DMS 273 (cell line): ENCODE measurements at regions not wholly inside any gene's neighbourhood (a gene's known extent, or its start where the extent isn't known, plus 50 kb on each side); places are given as distances from the start of the nearest gene placed in this dataset.
"Not testable (repeated sequence)": the region's sequence is repeated elsewhere in the genome, so short reads cannot be mapped to it uniquely, and the experiment has no call there.

Source experiments
- DNase-seq: peaks from one replicate; lab custom pipeline; 2025; ENCODE audit not compliant: unreplicated experiment; lab: John Stamatoyannopoulos, UW

DNA sequence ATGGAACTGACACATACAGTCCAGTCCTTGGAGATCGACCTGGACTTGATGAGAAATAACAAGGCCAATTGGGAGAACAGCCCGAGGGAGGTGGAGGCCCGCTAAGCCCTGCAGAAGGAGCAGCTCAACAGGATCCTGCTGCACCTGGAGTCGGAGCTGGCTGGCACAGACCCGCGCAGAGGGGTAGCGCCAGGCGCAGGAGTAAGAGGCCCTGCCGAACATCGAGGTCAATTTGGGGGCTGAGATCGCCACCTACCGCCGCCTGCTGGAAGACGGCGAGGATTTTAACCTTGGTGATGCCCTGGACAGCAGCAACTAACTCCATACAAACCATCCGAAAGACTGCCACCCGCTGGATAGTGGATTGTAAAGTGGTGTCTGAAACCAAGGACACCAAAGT is 1610.1 kb upstream of the ACO1 start:
- no peak for DNase-seq

DNA sequence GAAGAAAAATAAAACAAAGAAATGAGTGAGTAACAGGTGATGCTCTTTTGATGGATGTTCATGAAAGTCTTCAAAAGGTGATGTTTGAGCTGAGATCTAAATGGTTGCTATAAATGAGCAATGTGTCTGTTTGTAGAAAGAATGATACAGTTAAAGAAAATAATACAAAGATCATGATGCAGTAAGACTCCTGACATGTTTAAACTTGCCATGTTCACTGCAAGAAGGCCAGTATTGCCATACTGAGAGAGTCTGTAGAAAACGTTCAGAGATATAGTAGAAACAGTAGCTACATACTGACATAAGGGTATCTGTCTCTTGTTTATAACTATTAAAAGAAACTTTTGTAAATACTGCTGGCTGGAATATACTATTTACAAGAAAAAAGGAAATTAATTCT is 1609.2 kb upstream of the ACO1 start:
- no peak for DNase-seq

DNA sequence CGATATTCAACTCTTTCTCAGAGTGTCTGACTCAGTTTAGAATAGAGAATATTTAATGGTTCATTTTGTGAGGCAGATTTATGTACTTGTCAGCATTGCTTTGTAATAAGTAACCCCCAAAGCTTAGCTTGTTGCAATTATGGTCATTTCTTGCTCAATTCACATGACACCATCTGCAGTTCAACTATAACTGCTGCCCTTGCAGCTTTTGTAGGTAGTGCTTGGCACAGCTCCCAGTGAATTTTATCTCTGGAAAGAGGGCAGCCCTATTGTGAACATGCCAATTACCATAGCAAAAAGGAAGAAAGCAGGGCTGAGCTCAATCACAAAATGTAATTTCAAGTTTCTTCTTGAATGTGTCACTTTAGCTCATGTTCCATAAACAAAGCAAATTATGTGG is 1587.7 kb upstream of the ACO1 start:
- DNase-seq = peak; percentile 19

DNA sequence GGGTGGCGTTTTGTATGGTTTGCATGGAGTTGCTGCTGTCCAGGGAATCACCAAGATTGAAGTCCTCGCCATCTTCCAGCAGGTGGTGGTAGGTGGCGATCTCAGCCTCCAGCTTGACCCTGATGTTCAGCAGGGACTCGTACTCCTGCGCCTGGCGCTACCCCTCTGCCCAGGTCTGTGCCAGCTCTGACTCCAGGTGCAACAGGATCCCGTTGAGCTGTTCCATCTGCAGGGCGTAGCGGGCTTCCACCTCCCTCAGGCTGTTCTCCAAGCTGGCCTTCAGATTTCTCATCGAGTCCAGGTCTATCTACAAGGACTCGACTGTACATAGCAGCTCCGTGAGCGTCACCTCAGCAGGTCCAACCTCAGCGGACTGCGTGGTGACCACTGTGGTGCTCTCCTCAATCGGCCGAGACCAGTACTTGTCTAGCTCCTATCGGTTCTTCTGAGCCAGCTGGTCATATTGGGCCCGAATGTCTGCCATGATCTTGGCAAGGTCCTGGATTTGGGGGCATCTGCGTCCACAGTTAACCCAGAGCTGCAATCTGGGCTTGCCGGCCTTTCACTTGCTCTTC is 1584.8 kb upstream of the ACO1 start:
- DNase-seq = no peak

DNA sequence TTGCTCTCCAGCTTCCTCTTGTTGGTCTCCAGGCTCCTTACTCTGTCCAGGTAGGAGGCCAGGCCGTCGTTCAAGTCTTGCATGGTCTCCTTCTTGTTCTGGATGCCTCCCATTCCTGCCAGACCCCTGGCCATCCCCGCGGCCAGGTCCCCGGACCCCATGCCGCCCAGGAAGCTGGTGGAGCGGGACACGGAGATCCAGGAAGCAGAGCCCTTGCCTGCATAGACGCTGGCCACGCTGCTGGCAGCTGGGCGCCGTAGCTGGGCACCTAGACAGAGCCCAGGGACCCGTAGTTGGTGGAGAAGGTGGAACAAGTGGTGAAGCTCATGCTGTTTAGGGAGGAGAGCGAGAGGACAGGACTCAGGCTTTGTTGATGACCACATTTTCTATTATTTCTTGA is 1584.0 kb upstream of the ACO1 start:
- no peak for DNase-seq

DNA sequence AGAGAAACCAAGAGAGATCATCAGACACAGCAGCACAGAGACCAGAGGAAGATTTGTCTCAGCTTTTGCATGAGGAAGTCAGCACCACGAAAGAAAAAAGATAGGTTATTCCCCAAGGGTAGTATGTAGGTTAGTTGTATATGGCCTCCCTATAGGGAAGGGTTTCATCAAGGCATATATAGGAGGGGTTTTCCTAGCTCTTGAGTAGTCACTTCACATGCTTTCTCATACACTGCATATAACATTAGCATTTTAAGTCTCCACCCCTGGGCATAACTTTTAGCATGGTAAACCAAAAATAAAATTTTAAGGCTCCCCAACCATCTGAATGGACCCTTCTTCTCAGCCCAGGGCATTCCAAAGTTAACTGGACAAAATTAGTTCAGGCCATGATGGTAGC is 1571.6 kb upstream of the ACO1 start:
- no peak for DNase-seq

DNA sequence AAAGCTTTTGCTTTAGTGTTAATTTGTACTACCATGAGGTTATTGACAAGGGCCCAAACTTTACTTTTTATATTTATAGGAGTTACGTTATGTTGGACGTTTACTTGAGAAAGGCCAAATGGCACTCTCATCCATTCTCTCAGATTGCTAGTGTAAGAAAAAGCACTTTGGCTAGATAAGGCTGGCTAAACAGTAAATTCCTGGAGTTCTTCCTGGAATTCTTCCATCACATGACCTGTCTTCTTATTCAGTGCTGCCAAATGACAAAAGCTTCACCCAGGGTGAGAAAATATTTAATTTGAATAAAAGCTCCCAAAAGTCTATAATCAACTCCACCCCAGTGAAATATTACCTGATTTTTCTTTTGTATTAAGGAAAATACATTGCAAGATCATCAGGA is 1568.9 kb upstream of the ACO1 start:
- DNase-seq = no peak

DNA sequence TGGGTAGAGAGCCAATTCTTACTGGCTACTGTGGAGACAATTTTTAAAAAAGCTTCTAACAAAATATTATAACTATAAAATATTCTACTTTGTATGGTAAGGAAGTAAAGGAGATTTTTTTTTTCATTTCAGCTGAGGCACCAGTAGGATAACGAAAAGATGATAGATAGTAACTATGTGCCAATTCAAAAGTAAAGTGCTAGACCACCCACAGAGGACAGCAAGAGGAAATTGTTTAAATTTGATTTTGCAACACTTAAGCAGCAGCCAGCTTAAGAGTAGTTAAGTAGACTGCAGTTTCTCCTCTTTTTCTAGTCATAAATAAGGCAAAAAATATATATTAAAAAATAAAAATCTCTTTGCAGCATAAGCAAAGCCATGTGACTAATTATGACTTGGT is 1539.3 kb upstream of the ACO1 start:
- no peak for DNase-seq

DNA sequence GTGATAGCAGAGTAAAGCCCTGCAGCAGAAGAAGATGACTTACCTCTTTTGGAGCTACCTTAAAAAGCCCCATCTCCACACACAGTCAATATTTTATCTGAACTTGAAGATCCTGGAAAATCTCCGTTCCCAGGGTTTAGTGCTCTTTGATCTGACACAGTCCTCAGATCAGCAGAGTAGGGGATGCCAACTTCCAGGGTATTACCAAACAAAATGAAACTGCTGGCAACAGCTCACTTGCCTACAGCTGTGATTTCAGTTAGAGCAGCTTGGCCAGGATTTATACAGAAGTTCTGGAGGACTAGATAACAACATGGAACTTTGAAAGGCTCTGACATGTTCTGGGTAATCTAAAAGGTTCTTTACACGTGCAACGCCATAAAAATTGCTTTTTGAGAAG is 1537.8 kb upstream of the ACO1 start:
- peak; percentile 9 for DNase-seq

DNA sequence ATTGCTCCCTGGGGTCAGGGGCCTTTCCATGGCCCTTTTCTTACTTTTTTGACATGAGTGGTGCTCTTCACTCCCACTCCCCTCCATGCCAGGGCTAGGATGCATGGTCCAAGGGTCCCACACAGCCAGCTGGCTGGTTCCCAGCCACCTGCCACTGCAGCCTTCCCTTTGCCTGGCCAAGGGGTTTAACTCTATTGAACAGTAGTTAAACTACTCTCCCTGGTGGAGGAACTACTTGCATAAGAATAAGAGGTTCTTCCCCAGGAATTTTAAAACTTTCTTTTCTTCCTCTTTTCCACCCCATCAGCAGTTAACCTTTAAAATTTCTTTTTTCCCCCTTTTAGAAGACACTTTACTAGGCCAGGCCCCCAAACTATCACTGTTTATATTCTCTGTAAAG is 1532.8 kb upstream of the ACO1 start:
- DNase-seq = peak; percentile 11

DNA sequence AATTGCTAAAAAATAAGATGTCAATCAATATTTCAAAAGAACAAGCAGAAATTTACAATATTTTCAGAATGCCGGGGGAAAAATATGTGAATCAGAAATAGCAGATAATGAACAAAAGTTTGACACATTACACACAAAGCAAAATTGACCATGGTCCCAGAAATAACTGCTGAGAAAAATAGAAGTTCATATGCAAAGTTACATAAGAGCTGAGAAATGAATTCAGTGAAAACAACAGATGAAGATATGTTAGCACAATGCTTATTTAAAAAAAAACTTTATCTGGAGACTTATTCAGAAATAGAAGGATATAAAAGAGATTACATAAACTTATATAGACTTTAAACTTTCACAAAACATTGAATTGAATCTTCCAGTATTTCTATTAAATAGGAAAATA is 1483.7 kb upstream of the ACO1 start:
- no peak for DNase-seq

DNA sequence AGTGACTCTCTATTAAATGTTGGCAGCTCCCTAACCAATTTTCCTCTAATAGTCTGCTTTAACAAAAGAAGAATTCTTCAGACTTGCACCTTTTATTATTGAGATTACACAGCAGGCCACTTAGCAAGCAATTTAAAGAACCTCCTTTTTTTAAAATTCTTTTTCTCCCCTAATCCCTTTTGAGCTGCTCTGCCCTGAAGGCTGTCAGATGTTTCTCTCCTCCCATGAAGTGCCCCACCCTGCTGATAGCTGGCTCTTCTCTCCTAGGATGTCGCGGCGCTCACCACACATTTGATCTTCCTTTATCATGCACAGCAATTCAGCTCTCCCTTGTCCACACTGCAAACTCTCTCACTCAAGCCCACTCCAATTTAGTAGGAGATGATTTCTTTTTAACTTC is 1471.1 kb upstream of the ACO1 start:
- DNase-seq = no peak

DNA sequence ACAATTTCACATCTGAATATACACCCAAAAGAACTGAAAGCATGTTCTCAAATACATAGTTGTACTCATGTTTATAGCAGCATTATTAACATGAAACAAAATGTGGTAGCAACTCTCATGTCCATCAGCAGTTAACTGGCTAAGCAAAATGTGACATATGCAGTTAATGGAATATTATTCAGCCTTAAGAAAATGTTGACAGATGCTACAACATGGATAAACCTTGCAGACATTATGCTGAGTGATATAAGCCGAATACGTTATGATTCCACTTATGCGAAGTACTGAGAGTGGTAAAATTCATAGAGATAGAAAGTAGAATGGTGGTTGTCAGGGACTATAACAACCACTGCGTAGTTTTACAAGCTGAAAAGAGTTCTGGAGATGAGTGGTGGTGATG is 1469.0 kb upstream of the ACO1 start:
- no peak for DNase-seq

DNA sequence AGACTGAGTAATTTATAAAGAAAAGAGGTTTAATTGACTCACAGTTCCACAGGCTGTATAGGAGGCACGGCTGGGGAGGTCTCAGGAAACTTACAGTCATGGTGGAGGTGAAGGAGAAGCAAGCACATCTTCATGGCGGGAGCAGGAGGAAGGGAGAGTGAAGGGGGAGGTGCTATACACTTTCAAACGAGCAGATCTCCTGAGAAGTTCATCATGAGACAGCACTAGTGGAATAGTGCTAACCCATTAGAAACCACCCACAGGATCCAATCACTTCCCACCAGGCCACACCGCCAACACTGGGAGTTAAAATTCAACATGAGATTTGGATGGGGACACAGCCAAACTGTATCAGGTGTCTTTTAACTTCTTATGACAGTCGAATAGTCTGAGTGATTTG is 1459.3 kb upstream of the ACO1 start:
- no peak for DNase-seq

DNA sequence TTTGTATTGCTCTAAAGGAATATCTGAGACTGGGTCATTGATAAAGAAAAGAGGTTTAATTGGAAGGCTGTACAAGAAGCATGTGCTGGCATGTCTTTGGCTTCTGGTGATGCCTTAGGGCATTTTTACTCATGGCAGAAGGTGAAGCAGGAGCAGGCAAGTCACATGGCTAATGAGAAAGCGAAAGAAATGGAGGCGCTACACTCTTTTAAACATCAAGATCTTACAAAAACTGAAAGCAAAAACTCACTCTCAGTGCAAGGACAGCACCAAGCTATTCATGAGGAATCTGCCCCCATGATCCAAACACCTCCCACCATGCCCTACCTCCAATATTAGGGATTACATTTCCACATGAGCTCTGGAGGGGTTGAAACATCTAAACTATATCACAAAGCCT is 1458.8 kb upstream of the ACO1 start:
- no peak for DNase-seq

DNA sequence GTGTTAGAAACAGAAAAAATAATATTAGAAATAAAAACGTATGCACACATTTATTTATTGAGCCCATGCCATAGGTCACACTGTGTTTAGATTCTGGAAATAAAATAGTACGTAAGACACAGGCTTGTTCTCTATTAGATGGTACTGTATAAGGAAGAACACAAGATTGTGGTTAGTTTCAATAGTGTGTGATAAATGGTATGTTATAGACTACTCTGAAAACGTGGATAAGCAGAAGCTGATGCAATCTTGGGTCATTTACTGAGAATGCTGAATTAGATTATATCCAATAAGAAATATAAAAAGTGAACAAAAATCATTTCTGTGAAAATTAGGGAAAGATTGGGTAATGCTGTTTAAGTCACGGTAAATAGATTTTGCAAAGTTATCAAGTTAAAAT is 1456.4 kb upstream of the ACO1 start:
- DNase-seq = no peak

DNA sequence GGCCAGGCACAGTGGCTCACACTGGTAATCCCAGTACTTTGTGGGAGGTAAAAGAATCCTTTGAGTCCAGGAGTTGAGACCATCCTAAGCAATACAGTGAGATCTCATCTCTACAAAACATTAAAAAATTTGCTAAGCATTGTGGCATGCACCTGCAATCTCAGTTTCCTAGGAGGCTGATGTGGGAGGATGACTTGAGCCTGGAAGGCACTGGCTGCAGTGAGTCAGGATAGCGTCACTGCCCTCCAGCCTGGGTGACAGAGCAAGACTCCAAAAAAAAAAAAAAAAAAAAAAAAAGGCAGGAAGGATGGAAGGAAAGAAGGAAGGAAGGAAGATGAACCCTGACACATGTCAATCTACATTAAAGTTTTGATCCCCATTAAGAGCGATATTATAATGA is 1452.2 kb upstream of the ACO1 start:
- no peak for DNase-seq

DNA sequence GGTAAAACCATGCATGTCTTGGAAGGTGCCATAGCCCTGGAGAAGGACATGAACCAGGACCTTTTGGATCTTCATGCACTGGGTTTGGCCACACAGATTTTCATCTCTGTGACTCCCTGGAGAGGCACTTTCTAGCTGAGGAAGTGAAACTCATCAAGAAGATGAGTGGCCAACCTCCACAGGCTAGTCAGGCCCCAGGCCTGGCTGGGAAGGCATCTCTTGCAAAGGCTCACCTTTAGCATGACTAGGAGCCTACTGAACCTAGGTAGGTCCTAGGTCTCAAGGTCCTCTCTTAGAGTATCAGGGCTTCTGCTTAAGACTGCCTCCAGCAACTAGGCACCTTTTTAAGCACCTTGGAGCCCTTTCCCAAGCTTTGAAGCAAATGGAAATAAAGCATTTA is 1448.7 kb upstream of the ACO1 start:
- no peak for DNase-seq

DNA sequence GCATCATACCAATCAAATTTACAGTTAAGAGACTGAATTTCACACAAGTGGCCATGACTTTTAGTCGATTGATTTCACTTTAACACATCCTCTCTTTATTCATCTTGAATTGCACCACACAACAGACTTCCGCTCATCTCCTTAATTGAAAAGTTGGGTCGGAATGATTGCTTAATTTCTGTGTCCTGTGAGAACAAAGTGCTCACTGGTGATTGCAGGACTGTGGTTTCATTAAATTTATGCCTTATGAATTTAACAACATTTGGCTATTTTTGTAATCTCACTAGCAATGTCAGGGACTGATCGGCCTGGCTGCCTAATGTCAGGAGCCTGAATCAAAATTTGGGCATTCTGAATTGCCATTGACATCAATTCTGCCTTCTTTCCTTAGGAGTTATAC is 1447.3 kb upstream of the ACO1 start:
- DNase-seq = no peak

DNA sequence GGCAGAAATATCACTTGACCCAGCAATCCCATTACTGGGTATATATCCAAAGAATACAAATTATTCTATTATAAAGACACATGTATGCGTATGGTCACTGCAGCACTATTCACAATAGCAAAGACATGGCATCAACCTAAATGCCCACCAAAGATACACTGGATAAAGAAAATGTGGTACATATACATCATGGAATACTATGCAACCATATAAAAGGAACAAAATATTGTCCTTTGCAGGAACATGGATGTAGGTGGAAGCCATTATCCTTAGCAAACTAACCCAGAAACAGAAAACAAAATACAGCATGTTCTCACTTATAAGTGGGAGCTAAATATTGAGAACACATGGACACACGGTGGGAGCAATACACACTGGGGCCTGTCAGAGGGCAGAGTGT is 1441.6 kb upstream of the ACO1 start:
- DNase-seq = not testable (repeated sequence)

DNA sequence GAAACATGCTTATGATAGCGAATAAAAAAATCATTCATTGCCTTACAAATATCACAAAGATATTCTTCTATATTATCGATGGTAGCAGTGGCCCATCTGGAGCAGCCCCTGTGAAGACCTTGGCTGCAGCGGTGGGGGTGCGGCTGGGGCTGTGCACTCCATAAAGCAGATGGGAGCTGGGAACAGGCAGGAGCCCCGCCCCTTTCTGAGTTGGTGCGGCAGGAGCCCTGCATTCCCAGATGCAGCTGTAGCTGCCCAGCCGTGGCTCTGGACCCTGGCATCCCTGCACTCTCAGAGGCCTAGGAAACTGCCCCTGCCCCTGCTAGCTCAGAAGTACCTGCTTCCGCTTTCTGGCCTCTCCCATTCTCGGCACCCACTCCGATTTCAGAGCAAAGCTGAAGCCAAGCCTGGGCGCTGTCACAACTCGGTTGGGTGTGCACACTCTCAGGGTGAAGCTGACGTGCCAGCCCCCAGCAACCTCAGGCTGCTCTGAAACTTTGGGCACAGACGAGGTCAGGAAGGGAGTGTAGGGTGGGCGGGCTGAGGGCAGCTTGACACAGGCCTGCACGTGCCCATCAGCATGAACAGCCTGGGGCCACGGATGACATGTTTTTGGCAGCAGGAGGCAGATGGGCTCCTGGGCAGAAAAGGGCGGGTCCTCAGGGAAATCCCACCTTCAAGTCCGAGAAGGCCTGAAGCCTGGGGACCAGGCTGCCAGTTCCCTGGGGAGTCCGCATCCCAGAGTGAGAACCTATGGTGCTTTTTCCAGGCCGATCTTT is 1440.8 kb upstream of the ACO1 start:
- DNase-seq = no peak

DNA sequence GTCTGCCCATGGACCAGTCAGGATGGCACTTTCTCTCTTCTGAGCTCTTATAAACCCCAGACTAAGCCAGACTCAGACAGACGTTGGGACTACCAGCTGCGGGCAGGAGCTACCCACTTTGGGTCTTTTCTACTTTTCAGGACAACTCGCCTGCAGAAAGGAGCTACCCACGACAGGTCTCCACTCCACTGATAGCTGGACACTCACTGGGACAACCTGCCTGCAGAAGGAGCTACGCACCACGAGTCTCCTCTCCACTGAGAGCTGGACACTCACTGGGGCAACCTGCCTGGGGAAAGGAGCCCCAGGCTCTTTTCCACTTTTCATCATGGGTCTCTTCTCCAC is 1440.2 kb upstream of the ACO1 start:
- no peak for DNase-seq

DNA sequence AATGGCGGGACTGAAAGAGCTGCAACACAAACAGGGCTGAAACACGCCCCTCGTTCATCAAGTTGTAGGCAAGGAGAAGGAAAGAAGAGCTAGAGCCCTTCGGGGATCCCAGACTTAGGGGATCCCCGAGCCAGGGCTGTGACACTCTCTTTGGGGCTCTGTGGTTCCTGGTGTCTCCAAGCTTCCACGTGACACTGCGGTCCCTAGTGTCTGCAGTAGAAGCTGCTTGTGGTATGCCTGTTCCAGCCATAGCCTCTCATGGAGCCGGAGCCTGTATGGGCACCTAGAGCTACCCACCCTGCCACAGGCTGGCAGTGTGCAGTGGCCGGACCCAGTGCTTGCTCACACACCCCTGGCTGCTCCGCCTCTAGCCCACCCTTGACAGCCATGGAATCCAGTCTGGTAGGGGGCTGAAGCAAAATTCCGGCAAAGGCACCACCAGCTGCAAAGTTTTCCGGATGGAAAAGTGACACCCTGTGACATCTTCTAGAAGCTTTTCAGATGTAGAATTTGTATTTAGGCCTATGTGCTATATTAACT is 1439.6 kb upstream of the ACO1 start:
- no peak for DNase-seq
